GM21367 (cell line): ENCODE measurements at regions not wholly inside any gene's neighbourhood (a gene's known extent, or its start where the extent isn't known, plus 50 kb on each side); places are given as distances from the start of the nearest gene placed in this dataset.

Experiments used
- ATAC-seq: cut with Tn5 transposase; IDR thresholded peaks from one replicate; pipeline ENCODE4 v1.9.1; 2021; ENCODE audit not compliant: unreplicated experiment

- no peak for ATAC-seq
Observed at GRCh38 chr14:81946375-81946774, 412.7 kb upstream of the SEL1L start.

- ATAC-seq: no peak
Observed at GRCh38 chr14:81946834-81947798, 413.5 kb upstream of the SEL1L start.

GRCh38 chr14:81952917-81953316, 419.3 kb upstream of the SEL1L start:
- no peak for ATAC-seq

GRCh38 chr14:81953419-81953818, 419.8 kb upstream of the SEL1L start:
- no peak for ATAC-seq

GRCh38 chr14:81955123-81955522, 421.5 kb upstream of the SEL1L start:
- no peak for ATAC-seq

GRCh38 chr14:81960781-81961180, 427.1 kb upstream of the SEL1L start:
- no peak for ATAC-seq

GRCh38 chr14:81963846-81964245, 430.2 kb upstream of the SEL1L start:
- no peak for ATAC-seq

- no peak for ATAC-seq
Observed at GRCh38 chr14:81970307-81970706, 436.7 kb upstream of the SEL1L start.

GRCh38 chr14:81971911-81972310, 438.3 kb upstream of the SEL1L start:
- no peak for ATAC-seq

- ATAC-seq: no peak
Observed at GRCh38 chr14:81972601-81973000, 438.9 kb upstream of the SEL1L start.

- no peak for ATAC-seq
Observed at GRCh38 chr14:81974543-81974942, 440.9 kb upstream of the SEL1L start.

- ATAC-seq: no peak
Observed at GRCh38 chr14:81980601-81981306, 447.1 kb upstream of the SEL1L start.

- ATAC-seq: no peak
Observed at GRCh38 chr14:81981307-81981675, 447.6 kb upstream of the SEL1L start.

- no peak for ATAC-seq
Observed at GRCh38 chr14:81982046-81982445, 448.4 kb upstream of the SEL1L start.

GRCh38 chr14:81986005-81986404, 452.4 kb upstream of the SEL1L start:
- ATAC-seq: no peak

- no peak for ATAC-seq
Observed at GRCh38 chr14:81989211-81989610, 455.6 kb upstream of the SEL1L start.

GRCh38 chr14:81990312-81990761, 456.7 kb upstream of the SEL1L start:
- ATAC-seq: peak; percentile 65

GRCh38 chr14:81991998-81992397, 458.3 kb upstream of the SEL1L start:
- no peak for ATAC-seq

GRCh38 chr14:81993432-81993831, 459.8 kb upstream of the SEL1L start:
- ATAC-seq: no peak

- ATAC-seq: no peak
Observed at GRCh38 chr14:82003426-82003825, 469.8 kb upstream of the SEL1L start.

- no peak for ATAC-seq
Observed at GRCh38 chr14:82009076-82009475, 475.4 kb upstream of the SEL1L start.

- ATAC-seq: no peak
Observed at GRCh38 chr14:82009993-82010392, 476.3 kb upstream of the SEL1L start.
